ENCODE measurements at regions not wholly inside any gene's neighbourhood (a gene's known extent, or its start where the extent isn't known, plus 50 kb on each side); places are given as distances from the start of the nearest gene placed in this dataset.

GRCh38 chr12:59937148-59937547 lies 341.3 kb downstream of the SLC16A7 start:
- TF ChIP-seq CTCF (conservative IDR thresholded peaks at IDR 0.05; ENCODE audit: low read length), result no peak
- TF ChIP-seq EZH2phosphoT487 (IDR thresholded peaks at IDR 0.05; ENCODE audit: borderline replicate concordance, low read depth, low read length), result no peak

Measured in OCI-LY7 (cell line).